H9 (cell line): ENCODE measurements at regions not wholly inside any gene's neighbourhood (a gene's known extent, or its start where the extent isn't known, plus 50 kb on each side); places are given as distances from the start of the nearest gene placed in this dataset.

ENCODE experiments used
- DNase-seq: peaks from one replicate; pipeline ENCODE4 v3.0.0-alpha.2; 2017
- H2AFZ ChIP-seq: one replicate; pipeline ENCODE4 v1.6.1; 2013; ENCODE audit warnings: mild to moderate bottlenecking, low read length, control low read depth, moderate library complexity
- H2AK5ac ChIP-seq: 2 replicates; pipeline ENCODE4 v1.6.1; 2013; ENCODE audit warnings: low read length, control low read depth, mixed read lengths; ENCODE audit not compliant: insufficient read length
- H2BK120ac ChIP-seq: one replicate; pipeline ENCODE4 v1.6.1; 2013; ENCODE audit warnings: low read depth, mild to moderate bottlenecking, low read length, control low read depth, inconsistent platforms; ENCODE audit not compliant: poor library complexity, severe bottlenecking
- H2BK12ac ChIP-seq: 2 replicates; pipeline ENCODE4 v1.6.1; 2013; ENCODE audit warnings: low read length, control low read depth, mixed read lengths, low read depth; ENCODE audit not compliant: insufficient read length
- H2BK15ac ChIP-seq: 2 replicates; pipeline ENCODE4 v1.6.1; 2013; ENCODE audit warnings: low read depth, low read length, control low read depth
- H2BK20ac ChIP-seq: one replicate; pipeline ENCODE4 v1.6.1; 2013; ENCODE audit warnings: low read depth, mild to moderate bottlenecking, low read length, control low read depth, inconsistent platforms; ENCODE audit not compliant: poor library complexity, severe bottlenecking
- H2BK5ac ChIP-seq: 2 replicates; pipeline ENCODE4 v1.6.1; 2013; ENCODE audit warnings: low read length, control low read depth, mixed read lengths; ENCODE audit not compliant: insufficient read length
- H3K14ac ChIP-seq: 2 replicates; pipeline ENCODE4 v1.6.1; 2013; ENCODE audit warnings: low read length, control low read depth; ENCODE audit not compliant: insufficient read depth
- H3K18ac ChIP-seq: 2 replicates; pipeline ENCODE4 v1.6.1; 2013; ENCODE audit warnings: low read depth, mild to moderate bottlenecking, mixed read lengths, low read length, control low read depth; ENCODE audit not compliant: insufficient read length
- H3K23ac ChIP-seq: 2 replicates; pipeline ENCODE4 v1.6.1; 2013; ENCODE audit warnings: low read length, control low read depth, mixed read lengths, low read depth; ENCODE audit not compliant: insufficient read length
- H3K23me2 ChIP-seq: 2 replicates; pipeline ENCODE4 v1.6.1; 2013; ENCODE audit warnings: low read depth, mild to moderate bottlenecking, mixed read lengths, low read length, control low read depth; ENCODE audit not compliant: insufficient read length, poor library complexity, severe bottlenecking
- H3K27ac ChIP-seq: 2 replicates; pipeline ENCODE4 v1.5.1; 2013; ENCODE audit warnings: low read length, control low read depth, mixed read lengths, low read depth; ENCODE audit not compliant: insufficient read length
- H3K27me3 ChIP-seq: 2 replicates; pipeline ENCODE4 v1.6.1; 2013; ENCODE audit warnings: low read length, control low read depth, inconsistent platforms; ENCODE audit not compliant: insufficient read depth
- H3K4ac ChIP-seq: 2 replicates; pipeline ENCODE4 v1.6.1; 2013; ENCODE audit warnings: low read depth, mild to moderate bottlenecking, control low read depth, inconsistent platforms, low read length, moderate library complexity
- H3K4me1 ChIP-seq: 2 replicates; pipeline ENCODE4 v1.6.1; 2013; ENCODE audit warnings: low read length, control low read depth, inconsistent platforms; ENCODE audit not compliant: insufficient read depth
- H3K4me2 ChIP-seq: 2 replicates; pipeline ENCODE4 v1.6.1; 2013; ENCODE audit warnings: low read length, control low read depth, mixed read lengths; ENCODE audit not compliant: insufficient read length, insufficient read depth
- H3K56ac ChIP-seq: 2 replicates; pipeline ENCODE4 v1.6.1; 2013; ENCODE audit warnings: low read depth, mild to moderate bottlenecking, mixed read lengths, low read length, control low read depth; ENCODE audit not compliant: insufficient read length
- H3K79me1 ChIP-seq: 2 replicates; pipeline ENCODE4 v1.6.1; 2013; ENCODE audit warnings: low read depth, mild to moderate bottlenecking, moderate library complexity, low read length, control low read depth, inconsistent platforms; ENCODE audit not compliant: insufficient read depth, poor library complexity, severe bottlenecking
- H3K79me2 ChIP-seq: 2 replicates; pipeline ENCODE4 v1.6.1; 2013; ENCODE audit warnings: low read length, control low read depth, inconsistent platforms; ENCODE audit not compliant: insufficient read depth
- H3K9ac ChIP-seq: 2 replicates; pipeline ENCODE4 v1.6.1; 2013; ENCODE audit warnings: low read length, control low read depth, mixed read lengths; ENCODE audit not compliant: insufficient read length; ENCODE audit errors: extremely low read depth
- H3K9me3 ChIP-seq: one replicate; pipeline ENCODE4 v1.6.1; 2013; ENCODE audit warnings: low read depth, low read length, inconsistent platforms; ENCODE audit not compliant: control insufficient read depth
- H3T11ph ChIP-seq: one replicate; pipeline ENCODE4 v1.6.1; 2013; ENCODE audit warnings: mild to moderate bottlenecking, low read length, control low read depth, inconsistent platforms
- H4K20me1 ChIP-seq: one replicate; pipeline ENCODE4 v1.6.1; 2013; ENCODE audit not compliant: control insufficient read depth, insufficient read length, insufficient read depth
- H4K5ac ChIP-seq: 2 replicates; pipeline ENCODE4 v1.6.1; 2013; ENCODE audit warnings: low read depth, mild to moderate bottlenecking, mixed read lengths, low read length, control low read depth; ENCODE audit not compliant: insufficient read length
- H4K8ac ChIP-seq: replicated peaks from 2 replicates; pipeline ENCODE4 v1.6.1; 2013; ENCODE audit warnings: low read length, control low read depth, mixed read lengths, low read depth; ENCODE audit not compliant: insufficient read length
- H4K91ac ChIP-seq: 2 replicates; pipeline ENCODE4 v1.6.1; 2013; ENCODE audit warnings: low read depth, mild to moderate bottlenecking, moderate library complexity, mixed read lengths, low read length, control low read depth; ENCODE audit not compliant: insufficient read length
- H3K27ac Mint-ChIP-seq, 3 experiments: 2 replicates in 2 of 3; 3 replicates in 1 of 3; pipeline ENCODE4 v1.8.0; 2020 to 2021; ENCODE audit warnings: mixed read lengths in 3 of 3, mild to moderate bottlenecking in 1 of 3, moderate library complexity in 1 of 3
- H3K27me3 Mint-ChIP-seq: 2 replicates; pipeline ENCODE4 v1.8.0; 2021; ENCODE audit warnings: low read depth, mild to moderate bottlenecking, moderate library complexity, mixed read lengths
- H3K36me3 Mint-ChIP-seq, 3 experiments: 2 replicates in 2 of 3; 3 replicates in 1 of 3; pipeline ENCODE4 v1.8.0; 2020 to 2021; ENCODE audit warnings: low read depth in 3 of 3, mixed read lengths in 3 of 3; ENCODE audit not compliant: insufficient read depth in 1 of 3
- H3K4me1 Mint-ChIP-seq, 2 experiments: 2 replicates each; pipeline ENCODE4 v1.8.0; 2020; ENCODE audit warnings: mixed read lengths in 2 of 2
- H3K4me3 Mint-ChIP-seq, 2 experiments: 2 replicates in 1 of 2; 3 replicates in 1 of 2; pipeline ENCODE4 v1.8.0; 2020 to 2021; ENCODE audit warnings: mild to moderate bottlenecking in 2 of 2, mixed read lengths in 2 of 2, moderate library complexity in 1 of 2
- H3K9me3 Mint-ChIP-seq, 2 experiments: 2 replicates in 1 of 2; 3 replicates in 1 of 2; pipeline ENCODE4 v1.8.0; 2020; ENCODE audit warnings: mild to moderate bottlenecking in 2 of 2, mixed read lengths in 2 of 2, moderate library complexity in 1 of 2
- CTCF ChIP-seq: fragments of 200-600 bp; sonication (generic); conservative IDR thresholded peaks from 3 replicates; pipeline ENCODE4 v1.8.0; 2021; ENCODE audit warnings: antibody characterized with exemption, mild to moderate bottlenecking
- WGBS: extraction: QIAGEN DNeasy Blood & Tissue Kit; methylation state at CpG from one replicate; pipeline ENCODE4 v1.1.7; 2013; ENCODE audit warnings: missing lambda C conversion rate, low lambda C conversion rate, mixed read lengths; ENCODE audit not compliant: insufficient read length; ENCODE audit errors: extremely low coverage; 5-methylcytosine and 5-hydroxymethylcytosine counted together

GRCh38 chr6:2562721-2563451, 187.8 kb downstream of the MYLK4 start:
- H3K79me1 ChIP-seq = no peaks in the 10 kb centered on the region
- H3K23me2 ChIP-seq = no peaks in the 10 kb centered on the region
- H2BK20ac ChIP-seq = no peak overlapping the region
- H3K14ac ChIP-seq = no peak overlapping the region
- no peak for TF ChIP-seq CTCF
- no peaks in the 10 kb centered on the region for H4K20me1 ChIP-seq
- no peak overlapping the region for H3K27ac ChIP-seq
- no peak overlapping the region for H4K91ac ChIP-seq
- WGBS = no CpG with 5 or more reads among the region's 4 CpGs
- Mint-ChIP-seq H3K4me1 (peaks cover 16 to 24% of the 10 kb centered on the region in 2 experiments), H3K4me3 (no peak overlapping the region), H3K27ac (no peak overlapping the region), H3K36me3 (no peaks in the 10 kb centered on the region; a peak in 1 of 7 replicates), H3K27me3 (peaks cover 3% of the 10 kb centered on the region; the same call in 1 of the 2 replicates), H3K9me3 (no peaks in the 10 kb centered on the region)
- H2AFZ ChIP-seq = no peak overlapping the region
- H3K4ac ChIP-seq = no peak overlapping the region
- H4K5ac ChIP-seq = no peak overlapping the region
- H3K79me2 ChIP-seq = no peaks in the 10 kb centered on the region
- no peak overlapping the region for H3K23ac ChIP-seq
- H4K8ac ChIP-seq = no peak overlapping the region
- no peak for DNase-seq
- H3K9ac ChIP-seq = no peak overlapping the region
- H3T11ph ChIP-seq = no peak overlapping the region
- H2AK5ac ChIP-seq = no peak overlapping the region
- no peaks in the 10 kb centered on the region for H3K27me3 ChIP-seq
- no peak overlapping the region for H2BK5ac ChIP-seq
- H2BK12ac ChIP-seq = no peak overlapping the region
- no peak overlapping the region for H3K56ac ChIP-seq
- no peak overlapping the region for H2BK120ac ChIP-seq
- no peaks in the 10 kb centered on the region for H3K9me3 ChIP-seq
- H3K18ac ChIP-seq = no peak overlapping the region
- no peak overlapping the region for H3K4me2 ChIP-seq
- H3K4me1 ChIP-seq = no peaks in the 10 kb centered on the region
- H2BK15ac ChIP-seq = no peak overlapping the region
